ENCODE measurements at regions not wholly inside any gene's neighbourhood (a gene's known extent, or its start where the extent isn't known, plus 50 kb on each side); places are given as distances from the start of the nearest gene placed in this dataset.

DNA sequence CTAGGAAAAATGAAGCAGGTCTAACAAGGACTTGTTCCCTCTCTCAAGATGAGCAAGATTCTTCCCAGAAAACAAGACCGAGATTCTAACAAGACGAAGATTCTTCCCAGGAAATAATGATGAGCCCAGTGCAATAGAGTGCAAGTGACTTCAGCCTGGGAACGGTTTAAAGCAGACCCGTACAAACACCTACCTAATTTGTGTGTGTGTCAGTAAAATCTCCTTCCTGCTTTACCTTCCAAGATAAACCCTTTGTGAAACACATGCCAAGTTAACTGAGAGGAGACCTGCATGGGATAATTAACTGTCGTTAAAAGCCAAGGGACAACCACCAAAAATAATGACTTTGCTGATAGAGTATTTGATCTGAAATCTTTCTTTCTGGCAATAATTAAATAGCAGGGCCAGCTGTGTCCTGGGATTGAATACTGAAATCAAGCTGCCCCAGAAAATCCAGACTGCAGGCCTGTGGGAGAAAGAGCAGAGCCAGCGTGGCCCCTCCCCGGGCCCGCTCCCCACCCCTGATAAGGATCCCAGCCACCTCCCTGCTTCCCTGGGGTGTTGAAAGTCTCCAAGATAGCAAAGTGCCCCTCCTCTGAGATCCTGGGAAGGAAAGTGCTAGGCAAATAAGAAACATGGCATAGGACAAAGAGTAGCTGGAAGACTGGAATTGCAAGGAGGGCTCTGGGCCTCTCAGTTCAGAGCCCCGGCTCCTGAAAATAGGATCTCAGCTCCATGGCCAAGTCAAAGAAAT is 145.5 kb downstream of the CYP26B1 start:
- TF ChIP-seq, protein P1, sequence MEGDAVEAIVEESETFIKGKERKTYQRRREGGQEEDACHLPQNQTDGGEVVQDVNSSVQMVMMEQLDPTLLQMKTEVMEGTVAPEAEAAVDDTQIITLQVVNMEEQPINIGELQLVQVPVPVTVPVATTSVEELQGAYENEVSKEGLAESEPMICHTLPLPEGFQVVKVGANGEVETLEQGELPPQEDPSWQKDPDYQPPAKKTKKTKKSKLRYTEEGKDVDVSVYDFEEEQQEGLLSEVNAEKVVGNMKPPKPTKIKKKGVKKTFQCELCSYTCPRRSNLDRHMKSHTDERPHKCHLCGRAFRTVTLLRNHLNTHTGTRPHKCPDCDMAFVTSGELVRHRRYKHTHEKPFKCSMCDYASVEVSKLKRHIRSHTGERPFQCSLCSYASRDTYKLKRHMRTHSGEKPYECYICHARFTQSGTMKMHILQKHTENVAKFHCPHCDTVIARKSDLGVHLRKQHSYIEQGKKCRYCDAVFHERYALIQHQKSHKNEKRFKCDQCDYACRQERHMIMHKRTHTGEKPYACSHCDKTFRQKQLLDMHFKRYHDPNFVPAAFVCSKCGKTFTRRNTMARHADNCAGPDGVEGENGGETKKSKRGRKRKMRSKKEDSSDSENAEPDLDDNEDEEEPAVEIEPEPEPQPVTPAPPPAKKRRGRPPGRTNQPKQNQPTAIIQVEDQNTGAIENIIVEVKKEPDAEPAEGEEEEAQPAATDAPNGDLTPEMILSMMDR (IDR thresholded peaks at IDR 0.05; ENCODE audit: insufficient read depth, low read length, poor library complexity, severe bottlenecking): no peak
- TF ChIP-seq EZH2phosphoT487 (conservative IDR thresholded peaks at IDR 0.05; ENCODE audit: low read length): no peak
